NCI-H1417 treated with DMSO at 0.1 percent for 48 hours (cell line): ENCODE measurements at regions not wholly inside any gene's neighbourhood (a gene's known extent, or its start where the extent isn't known, plus 50 kb on each side); places are given as distances from the start of the nearest gene placed in this dataset.
"Not testable (repeated sequence)": the region's sequence is repeated elsewhere in the genome, so short reads cannot be mapped to it uniquely, and the experiment has no call there.

Source experiments
- DNase-seq: peaks from one replicate; lab custom pipeline; 2025; lab: John Stamatoyannopoulos, UW

- DNase-seq = no peak
These were observed 144.1 kb upstream of the ALCAM start for GRCh38 chr3:105222568-105223093.

GRCh38 chr3:105223815-105224214 lies 142.9 kb upstream of the ALCAM start:
- DNase-seq = no peak

- DNase-seq = no peak
These were observed 138.0 kb upstream of the ALCAM start for GRCh38 chr3:105228696-105229095.

GRCh38 chr3:105232553-105232952 lies 134.2 kb upstream of the ALCAM start:
- DNase-seq = no peak

GRCh38 chr3:105233010-105233409 lies 133.7 kb upstream of the ALCAM start:
- DNase-seq = no peak

- no peak for DNase-seq
These were observed 131.5 kb upstream of the ALCAM start for GRCh38 chr3:105235221-105235620.

GRCh38 chr3:105235785-105236184 lies 130.9 kb upstream of the ALCAM start:
- no peak for DNase-seq

- DNase-seq = no peak
These were observed 128.3 kb upstream of the ALCAM start for GRCh38 chr3:105238367-105238766.

GRCh38 chr3:105243076-105243475 lies 123.6 kb upstream of the ALCAM start:
- no peak for DNase-seq

- DNase-seq = no peak
These were observed 120.2 kb upstream of the ALCAM start for GRCh38 chr3:105246536-105246935.

GRCh38 chr3:105253225-105253624 lies 113.5 kb upstream of the ALCAM start:
- no peak for DNase-seq

- DNase-seq = no peak
These were observed 112.6 kb upstream of the ALCAM start for GRCh38 chr3:105254154-105254553.

GRCh38 chr3:105255350-105255749 lies 111.4 kb upstream of the ALCAM start:
- DNase-seq = no peak

- DNase-seq = no peak
These were observed 107.2 kb upstream of the ALCAM start for GRCh38 chr3:105259496-105259895.

GRCh38 chr3:105260385-105260784 lies 106.3 kb upstream of the ALCAM start:
- no peak for DNase-seq

GRCh38 chr3:105274536-105274935 lies 92.2 kb upstream of the ALCAM start:
- no peak for DNase-seq

GRCh38 chr3:105274958-105275357 lies 91.8 kb upstream of the ALCAM start:
- DNase-seq = no peak

- no peak for DNase-seq
These were observed 89.1 kb upstream of the ALCAM start for GRCh38 chr3:105277656-105278055.

GRCh38 chr3:105278688-105279087 lies 88.0 kb upstream of the ALCAM start:
- no peak for DNase-seq

- DNase-seq = no peak
These were observed 84.7 kb upstream of the ALCAM start for GRCh38 chr3:105281989-105282388.

GRCh38 chr3:105284876-105285275 lies 81.8 kb upstream of the ALCAM start:
- DNase-seq = no peak

GRCh38 chr3:105285653-105286241 lies 81.0 kb upstream of the ALCAM start:
- no peak for DNase-seq

GRCh38 chr3:105293441-105293840 lies 73.3 kb upstream of the ALCAM start:
- DNase-seq = no peak

- not testable (repeated sequence) for DNase-seq
These were observed 70.4 kb upstream of the ALCAM start for GRCh38 chr3:105296182-105296822.
